ENCODE measurements at regions not wholly inside any gene's neighbourhood (a gene's known extent, or its start where the extent isn't known, plus 50 kb on each side); places are given as distances from the start of the nearest gene placed in this dataset.

DNA sequence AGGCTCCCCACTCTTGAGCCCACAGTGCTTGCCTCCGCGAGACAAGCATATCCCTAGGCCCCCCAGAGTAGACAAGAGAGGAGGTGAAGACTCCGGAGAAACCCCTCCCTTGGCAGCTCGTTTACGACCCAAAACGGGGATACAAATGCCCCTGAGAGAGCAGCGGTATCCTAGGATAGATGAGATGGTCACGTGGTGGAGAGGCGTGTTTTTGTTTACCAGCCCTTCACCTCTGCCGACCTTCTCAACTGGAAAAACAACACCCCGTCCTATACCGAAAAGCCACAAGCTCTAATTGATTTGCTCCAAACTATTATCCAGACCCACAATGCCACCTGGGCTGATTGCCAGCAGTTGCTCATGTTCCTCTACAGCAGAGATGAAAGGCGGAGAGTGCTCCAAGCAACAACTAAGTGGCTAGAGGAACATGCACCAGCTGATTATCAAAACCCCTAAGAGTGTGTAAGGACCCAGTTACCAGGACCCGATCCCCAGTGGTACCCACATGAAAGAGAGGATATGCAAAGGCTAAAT is 99.5 kb upstream of the OSBPL11 start:
- TF ChIP-seq, protein P1, sequence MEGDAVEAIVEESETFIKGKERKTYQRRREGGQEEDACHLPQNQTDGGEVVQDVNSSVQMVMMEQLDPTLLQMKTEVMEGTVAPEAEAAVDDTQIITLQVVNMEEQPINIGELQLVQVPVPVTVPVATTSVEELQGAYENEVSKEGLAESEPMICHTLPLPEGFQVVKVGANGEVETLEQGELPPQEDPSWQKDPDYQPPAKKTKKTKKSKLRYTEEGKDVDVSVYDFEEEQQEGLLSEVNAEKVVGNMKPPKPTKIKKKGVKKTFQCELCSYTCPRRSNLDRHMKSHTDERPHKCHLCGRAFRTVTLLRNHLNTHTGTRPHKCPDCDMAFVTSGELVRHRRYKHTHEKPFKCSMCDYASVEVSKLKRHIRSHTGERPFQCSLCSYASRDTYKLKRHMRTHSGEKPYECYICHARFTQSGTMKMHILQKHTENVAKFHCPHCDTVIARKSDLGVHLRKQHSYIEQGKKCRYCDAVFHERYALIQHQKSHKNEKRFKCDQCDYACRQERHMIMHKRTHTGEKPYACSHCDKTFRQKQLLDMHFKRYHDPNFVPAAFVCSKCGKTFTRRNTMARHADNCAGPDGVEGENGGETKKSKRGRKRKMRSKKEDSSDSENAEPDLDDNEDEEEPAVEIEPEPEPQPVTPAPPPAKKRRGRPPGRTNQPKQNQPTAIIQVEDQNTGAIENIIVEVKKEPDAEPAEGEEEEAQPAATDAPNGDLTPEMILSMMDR (IDR thresholded peaks at IDR 0.05; ENCODE audit: insufficient read depth, low read length), result no peak
- TF ChIP-seq POLR2AphosphoS5 (IDR thresholded peaks at IDR 0.05; ENCODE audit: low read depth), result no peak
- TF ChIP-seq, protein P2, sequence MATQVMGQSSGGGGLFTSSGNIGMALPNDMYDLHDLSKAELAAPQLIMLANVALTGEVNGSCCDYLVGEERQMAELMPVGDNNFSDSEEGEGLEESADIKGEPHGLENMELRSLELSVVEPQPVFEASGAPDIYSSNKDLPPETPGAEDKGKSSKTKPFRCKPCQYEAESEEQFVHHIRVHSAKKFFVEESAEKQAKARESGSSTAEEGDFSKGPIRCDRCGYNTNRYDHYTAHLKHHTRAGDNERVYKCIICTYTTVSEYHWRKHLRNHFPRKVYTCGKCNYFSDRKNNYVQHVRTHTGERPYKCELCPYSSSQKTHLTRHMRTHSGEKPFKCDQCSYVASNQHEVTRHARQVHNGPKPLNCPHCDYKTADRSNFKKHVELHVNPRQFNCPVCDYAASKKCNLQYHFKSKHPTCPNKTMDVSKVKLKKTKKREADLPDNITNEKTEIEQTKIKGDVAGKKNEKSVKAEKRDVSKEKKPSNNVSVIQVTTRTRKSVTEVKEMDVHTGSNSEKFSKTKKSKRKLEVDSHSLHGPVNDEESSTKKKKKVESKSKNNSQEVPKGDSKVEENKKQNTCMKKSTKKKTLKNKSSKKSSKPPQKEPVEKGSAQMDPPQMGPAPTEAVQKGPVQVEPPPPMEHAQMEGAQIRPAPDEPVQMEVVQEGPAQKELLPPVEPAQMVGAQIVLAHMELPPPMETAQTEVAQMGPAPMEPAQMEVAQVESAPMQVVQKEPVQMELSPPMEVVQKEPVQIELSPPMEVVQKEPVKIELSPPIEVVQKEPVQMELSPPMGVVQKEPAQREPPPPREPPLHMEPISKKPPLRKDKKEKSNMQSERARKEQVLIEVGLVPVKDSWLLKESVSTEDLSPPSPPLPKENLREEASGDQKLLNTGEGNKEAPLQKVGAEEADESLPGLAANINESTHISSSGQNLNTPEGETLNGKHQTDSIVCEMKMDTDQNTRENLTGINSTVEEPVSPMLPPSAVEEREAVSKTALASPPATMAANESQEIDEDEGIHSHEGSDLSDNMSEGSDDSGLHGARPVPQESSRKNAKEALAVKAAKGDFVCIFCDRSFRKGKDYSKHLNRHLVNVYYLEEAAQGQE (IDR thresholded peaks at IDR 0.05; ENCODE audit: insufficient replicate concordance, low read depth), result no peak
- no peak for TF ChIP-seq SPI1 (IDR thresholded peaks at IDR 0.05; ENCODE audit: borderline replicate concordance, low read depth)
